SU-DHL-6 (cell line): ENCODE measurements at regions not wholly inside any gene's neighbourhood (a gene's known extent, or its start where the extent isn't known, plus 50 kb on each side); places are given as distances from the start of the nearest gene placed in this dataset.

ENCODE experiments used
- CTCF ChIP-seq: fragments of 200-600 bp; sonication (generic); IDR thresholded peaks from one replicate; pipeline ENCODE4 v1.5.1; 2017; ENCODE audit warnings: antibody characterized with exemption, mild to moderate bottlenecking, low read length, moderate library complexity; ENCODE audit not compliant: insufficient read depth, poor library complexity, severe bottlenecking
- EZH2phosphoT487 ChIP-seq: fragments of 200-600 bp; sonication (generic), shearing (Covaris generic); conservative IDR thresholded peaks from 2 replicates; pipeline ENCODE4 v1.6.1; 2018; ENCODE audit warnings: mild to moderate bottlenecking, antibody characterized with exemption, low read length, moderate library complexity, mixed read lengths

GRCh38 chr16:86783636-86784626 is 205.6 kb downstream of the FOXL1 start:
- TF ChIP-seq CTCF (no peak), EZH2phosphoT487 (no peak)
